Activated CD4-positive, alpha-beta T cell treated with anti-CD3 and anti-CD28 coated beads, Interleukin-2, amount 50 U/mL, for 48 hours (primary cell): ENCODE measurements at regions not wholly inside any gene's neighbourhood (a gene's known extent, or its start where the extent isn't known, plus 50 kb on each side); places are given as distances from the start of the nearest gene placed in this dataset.
"Not testable (repeated sequence)": the region's sequence is repeated elsewhere in the genome, so short reads cannot be mapped to it uniquely, and the experiment has no call there.

Experiments
- DNase-seq, 2 experiments: peaks; one replicate each; pipeline ENCODE4 v3.0.0-alpha.2; 2020

DNA sequence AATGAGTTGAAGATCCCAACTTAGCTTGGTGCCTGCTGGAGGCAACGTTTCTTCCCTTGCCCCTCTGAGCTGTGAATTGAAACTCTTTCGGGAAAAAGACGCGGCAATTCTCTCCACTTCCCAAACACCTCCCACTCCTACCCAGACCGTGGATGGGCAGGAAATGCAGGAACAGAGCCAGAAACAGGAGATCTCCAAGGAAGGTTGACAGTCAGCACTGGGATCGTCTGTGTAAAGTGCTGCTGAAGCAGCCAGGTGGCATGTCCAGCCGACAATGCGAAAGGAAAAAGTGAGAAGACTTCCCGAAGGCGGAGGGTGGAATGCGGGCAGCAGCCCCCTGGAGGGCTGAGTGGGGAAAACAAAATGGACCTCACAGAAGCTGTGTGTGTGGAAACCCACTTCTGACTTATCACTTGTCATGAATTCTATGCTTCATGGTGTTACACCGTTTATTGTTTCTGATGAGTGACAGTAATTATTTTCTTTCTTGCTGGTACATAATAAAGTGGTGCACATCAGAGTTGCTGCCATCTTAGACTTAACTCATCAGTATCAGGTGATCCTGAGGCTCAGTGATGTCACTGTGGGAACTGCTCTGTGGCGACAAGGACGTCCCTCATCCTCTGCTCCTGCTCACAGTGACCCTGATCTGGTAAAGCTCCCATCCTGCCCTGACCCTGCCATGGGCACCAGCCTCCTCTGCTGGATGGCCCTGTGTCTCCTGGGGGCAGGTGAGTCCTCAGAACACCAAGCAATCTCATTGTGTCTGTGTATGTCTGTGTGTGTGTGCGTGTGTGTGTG lies 220.5 kb upstream of the PRSS1 start:
- DNase-seq, result no peak

DNA sequence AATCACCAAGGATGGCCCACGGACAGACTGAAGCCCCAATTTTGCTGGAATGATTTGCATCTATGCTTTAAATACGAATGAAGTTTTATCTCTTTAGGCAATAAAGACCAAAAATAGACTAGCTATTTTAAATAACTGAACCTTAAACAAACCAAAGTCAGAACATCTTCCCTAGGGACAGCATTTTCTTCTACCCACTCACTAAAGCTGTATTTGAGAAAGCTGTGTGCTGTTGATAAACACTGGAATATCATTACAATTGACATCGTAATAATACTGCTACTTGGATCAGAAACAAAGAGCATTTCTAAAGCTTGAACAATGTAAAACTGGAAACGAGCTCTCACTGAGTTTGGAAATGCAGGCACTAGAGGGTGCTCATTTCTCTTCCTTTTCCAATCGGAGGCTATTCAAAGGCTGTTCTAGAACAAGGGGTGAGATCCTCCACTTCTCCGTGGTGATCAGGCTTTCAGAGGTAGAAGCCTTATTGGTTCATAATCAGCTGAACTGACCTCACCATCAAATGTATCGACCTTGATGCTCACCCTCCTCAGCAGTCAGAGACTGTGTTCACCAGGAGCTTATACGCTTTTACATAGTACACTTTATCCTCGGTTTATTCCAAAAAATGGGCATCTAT lies 225.3 kb upstream of the PRSS1 start:
- no peak for DNase-seq

DNA sequence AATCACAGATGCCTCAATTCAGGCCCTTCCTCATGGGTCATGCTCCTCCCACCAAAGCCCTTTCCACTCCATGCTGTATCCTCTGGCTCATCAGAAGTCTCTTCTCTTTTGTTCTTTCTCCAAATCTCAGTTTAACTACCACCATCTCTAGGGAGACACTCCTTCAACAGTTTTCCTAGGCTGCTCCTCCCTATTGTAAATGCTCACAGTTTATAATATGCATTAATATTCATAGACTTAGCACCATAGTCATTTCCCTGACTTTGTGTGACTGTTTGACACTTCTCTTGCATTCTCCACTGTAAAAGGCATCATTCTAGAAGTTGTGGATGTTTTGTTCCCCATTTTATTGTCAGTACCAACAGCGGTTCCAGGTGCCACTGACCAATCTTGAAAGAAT lies 226.5 kb upstream of the PRSS1 start:
- no peak for DNase-seq

DNA sequence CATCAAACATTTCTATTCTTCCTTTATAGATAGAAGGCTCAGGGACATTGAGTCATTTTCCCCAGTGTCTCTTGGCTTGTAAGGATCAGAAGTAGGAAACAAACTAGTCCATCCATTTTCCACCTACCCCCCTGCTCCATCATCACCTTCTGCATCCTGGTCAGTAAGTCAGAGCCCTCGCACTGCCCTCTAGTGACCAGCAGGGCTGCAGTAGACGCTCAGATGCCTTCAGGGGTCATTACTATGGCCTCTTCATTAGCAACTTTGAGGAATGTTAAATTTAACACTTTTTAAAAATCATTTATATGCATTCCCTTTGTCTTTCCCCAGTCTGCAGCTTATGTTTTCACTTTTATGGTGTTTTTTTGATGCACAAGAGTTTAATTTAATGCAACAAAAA lies 228.4 kb upstream of the PRSS1 start:
- not testable (repeated sequence) for DNase-seq

DNA sequence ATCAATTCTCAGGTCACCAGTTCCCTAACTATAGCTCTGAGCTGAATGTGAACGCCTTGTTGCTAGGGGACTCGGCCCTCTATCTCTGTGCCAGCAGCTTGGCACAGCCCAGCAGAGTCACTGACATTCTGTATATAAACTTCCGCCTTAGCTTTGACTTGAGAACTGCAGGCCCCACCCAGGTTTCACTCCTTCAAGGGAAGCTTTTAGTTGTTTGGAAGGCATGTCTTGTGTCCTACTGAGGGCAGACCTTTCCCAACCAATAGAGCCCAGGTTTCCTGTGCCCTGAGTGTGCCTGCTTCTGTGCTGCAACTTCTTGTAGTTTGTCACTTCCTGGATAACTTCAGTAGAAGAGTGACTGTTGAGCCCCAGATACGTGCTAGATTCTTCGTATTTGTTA lies 228.8 kb upstream of the PRSS1 start:
- DNase-seq, result not testable (repeated sequence)

DNA sequence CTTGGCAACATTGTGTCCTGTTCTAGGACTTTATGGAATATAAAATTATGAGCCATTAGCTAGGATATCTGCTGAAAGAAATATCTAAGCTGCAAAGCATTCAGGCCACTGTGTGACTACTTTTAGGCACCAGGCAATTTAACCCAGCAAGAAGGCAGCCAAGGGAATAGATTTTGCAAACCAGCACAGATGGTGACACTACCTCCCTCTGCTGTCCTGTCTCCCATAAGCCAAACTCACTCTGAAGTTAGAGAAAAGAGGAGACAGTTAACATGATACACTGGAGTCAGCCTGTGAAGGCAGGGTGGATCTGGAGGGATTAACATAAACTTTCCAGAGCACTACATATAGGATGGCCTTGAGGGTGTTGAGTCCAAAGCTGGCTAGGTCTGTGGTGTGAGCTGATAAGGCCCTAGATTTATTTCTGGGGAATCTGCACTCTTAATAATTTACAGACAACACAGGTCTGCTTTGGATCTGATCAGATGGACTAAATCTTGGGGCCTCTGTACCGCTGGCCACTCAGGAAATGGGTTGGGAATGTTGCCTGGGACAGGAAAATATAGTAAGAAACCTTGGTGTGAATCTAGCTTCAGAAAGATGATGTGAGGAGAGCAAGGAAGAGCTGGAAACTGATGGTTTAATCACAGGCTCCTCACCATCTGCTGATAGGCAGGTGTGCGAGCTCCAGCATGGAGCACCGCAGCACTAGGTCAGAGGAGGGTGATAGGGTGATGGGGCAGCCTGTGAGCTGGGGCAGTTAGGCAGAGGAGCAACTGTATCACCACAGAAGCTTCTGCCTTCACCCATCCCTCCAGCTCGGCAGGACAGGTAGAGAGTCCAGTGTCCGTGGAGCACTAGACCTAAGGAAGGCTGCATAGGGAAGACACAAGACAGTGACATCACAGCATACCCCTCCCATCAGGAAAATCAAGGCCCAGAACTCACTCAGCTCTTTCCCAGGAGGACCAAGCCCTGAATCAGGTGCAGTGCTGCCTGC lies 229.9 kb upstream of the PRSS1 start:
- no peak for DNase-seq

DNA sequence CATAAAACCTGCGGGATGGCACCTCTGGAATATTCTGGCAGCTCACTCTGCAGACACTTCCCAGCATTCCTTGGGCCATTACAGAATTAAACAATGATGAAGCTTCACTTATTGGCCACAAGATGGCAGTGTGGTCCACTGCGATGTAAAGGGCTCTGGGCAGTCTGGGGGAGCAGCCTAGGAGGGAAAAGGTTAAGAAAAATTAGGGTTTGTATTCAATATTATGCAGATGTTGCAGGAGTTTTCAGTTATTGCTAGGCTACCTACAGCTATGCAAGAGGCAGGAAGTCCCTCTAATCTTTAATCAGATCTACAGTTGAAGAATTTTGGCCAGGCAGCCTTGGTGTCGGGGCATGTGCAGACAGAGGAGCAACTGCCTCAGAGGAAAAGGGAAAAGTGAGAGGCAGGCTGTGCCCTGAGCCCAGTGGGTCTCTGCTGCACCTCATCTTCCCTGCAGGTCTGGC lies 233.2 kb upstream of the PRSS1 start:
- peak in 1 of 2 experiments; percentile 27 for DNase-seq

DNA sequence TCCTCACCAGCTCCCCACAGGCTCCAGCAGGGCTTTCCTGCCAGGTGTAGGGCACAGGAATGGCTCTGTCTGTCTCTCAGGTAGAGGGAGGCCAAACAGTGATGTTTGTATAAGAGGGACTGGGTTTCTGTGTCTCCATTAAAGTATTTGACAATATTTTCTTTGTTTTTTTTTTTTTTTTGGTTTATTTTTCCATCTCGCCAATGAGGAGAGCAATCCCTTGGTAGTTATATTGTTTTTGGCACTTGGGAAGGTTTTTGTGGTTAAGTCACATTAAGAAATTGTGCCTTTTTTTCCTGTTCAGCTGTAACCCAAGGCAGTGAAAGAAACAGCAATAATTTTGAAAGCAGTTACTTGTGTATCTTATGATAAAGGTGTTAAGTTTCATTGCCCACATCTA lies 234.6 kb upstream of the PRSS1 start:
- not testable (repeated sequence) for DNase-seq

DNA sequence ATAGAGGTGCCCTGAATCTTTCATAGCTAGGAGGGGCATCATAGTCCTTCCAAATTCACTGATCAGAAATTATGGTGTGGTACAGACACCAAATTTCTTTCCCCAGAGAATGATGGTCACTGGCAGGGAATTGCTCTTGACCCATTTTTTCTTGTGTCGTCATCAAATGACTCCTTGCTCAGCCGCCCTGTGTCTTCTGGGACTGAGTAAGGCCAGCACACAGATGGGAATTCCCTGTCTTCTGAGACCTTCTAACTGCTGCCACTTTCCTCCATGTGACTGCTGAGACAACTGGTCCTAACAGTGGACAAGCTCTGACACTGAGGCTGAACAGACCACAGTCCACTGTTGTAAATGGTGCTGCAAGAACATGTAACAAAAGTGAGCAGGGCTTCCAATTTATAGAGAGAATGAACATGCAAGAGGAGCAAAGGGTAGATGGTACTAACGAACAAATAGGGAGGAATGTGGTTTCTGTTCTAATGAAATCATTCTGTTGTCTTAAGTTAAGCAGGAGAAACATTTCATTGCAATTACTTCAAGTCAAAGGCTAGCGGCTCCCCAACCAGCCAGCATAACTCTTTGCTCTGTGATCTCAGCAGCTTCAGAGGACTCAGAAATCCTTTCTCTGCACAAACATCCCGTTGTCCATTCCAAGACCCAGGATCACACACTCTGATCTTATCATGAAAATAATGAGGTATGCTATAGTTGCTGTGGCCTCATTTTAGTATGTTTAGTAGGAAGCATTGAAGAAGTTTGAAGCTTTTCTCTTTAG lies 235.9 kb upstream of the PRSS1 start:
- DNase-seq, result no peak

DNA sequence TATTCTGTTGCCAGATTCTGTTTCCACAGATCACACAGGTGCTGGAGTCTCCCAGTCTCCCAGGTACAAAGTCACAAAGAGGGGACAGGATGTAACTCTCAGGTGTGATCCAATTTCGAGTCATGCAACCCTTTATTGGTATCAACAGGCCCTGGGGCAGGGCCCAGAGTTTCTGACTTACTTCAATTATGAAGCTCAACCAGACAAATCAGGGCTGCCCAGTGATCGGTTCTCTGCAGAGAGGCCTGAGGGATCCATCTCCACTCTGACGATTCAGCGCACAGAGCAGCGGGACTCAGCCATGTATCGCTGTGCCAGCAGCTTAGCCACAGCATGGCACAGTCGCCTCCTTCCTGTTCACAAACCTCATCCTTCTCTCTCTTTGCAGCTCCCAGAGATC lies 237.5 kb upstream of the PRSS1 start:
- DNase-seq, result no peak

DNA sequence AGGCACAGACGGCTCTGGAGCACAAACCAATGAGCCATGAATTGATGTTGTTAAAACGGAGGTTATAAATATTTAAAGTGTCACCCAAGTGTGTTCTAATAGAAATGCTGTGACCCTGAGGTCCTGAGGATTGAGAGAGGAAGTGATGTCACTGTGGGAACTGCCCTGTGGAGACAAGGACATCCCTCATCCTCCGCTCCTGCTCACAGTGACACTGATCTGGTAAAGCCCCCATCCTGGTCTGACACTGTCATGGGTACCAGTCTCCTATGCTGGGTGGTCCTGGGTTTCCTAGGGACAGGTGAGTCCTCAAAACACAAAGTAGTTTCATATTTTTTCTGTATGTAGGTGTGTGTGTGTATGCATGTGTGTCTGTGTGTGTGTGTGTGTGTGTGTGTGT lies 237.9 kb upstream of the PRSS1 start:
- no peak for DNase-seq

DNA sequence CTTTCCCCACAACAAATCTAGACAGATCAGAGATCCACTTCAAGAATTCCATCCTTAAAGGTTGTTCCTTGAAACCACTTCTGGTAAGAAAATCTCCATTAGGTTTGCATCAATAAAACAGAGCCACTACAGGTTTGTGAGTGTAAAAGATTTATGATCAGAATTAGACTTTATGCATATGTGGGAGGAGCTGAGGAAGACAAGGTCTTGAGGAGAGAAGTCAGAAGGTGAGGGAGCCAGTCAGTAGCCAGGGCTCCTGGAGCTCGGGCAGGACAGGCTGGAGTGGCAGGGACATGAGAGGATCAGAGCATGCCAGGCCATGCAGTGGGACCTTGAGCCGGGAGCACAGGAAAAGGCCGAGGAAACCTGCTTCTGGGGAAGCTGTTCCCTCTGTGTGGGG lies 240.0 kb upstream of the PRSS1 start:
- DNase-seq, result not testable (repeated sequence)

DNA sequence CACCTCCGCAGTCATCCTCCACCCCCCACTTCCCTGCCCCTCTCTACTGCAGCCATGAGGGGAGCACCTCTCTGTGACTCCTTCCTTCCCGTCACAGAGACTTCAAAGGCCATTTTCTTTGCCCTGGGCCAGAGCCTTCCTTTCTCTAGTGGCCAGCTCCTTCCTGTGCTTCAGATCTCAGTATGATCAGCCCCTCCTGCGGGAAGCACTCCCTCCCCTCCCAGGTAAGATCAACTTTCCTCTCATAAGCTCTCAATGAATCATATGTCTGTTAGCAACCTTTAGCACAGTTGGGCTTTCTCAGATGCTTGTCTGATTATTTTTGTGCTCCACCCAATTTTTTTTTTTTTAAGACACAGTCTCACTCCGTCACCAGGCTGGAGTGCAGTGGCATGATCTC lies 241.0 kb upstream of the PRSS1 start:
- no peak for DNase-seq

DNA sequence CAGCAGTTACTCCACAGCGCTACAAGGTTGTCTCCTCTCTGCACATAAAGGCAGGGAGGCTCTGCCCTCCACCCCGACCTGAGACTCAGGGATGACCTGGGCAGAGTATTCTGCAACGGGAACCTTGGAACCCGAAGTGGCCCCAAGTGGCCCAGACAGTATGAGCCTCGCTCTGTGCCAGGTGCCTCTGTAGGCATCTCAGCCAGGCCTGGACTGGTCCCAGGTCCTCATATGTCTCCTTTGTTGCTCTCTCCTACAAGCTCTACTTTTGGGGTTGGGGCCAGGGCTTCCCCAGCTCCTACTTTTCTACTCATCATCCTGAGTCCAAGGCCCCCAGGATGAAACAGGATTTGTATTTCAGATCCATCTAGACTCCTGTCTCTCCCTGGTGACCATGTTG lies 241.5 kb upstream of the PRSS1 start:
- DNase-seq, result no peak

DNA sequence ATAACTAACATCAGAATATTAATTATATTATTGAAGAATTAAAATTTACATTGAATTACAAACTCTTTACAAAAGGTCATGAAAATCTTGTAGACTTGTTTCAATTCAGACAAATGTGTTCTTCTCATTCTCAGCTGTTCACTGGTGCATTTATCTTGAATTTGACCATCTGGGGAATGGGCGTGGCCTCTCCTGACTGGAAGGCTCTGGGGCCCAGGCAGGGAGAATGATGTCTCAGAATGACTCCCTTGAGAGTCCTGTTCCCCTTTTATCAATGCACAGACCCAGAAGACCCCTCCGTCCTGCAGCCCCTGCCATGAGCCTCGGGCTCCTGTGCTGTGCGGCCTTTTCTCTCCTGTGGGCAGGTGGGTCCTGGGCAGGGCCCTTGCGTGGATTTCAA lies 242.2 kb upstream of the PRSS1 start:
- DNase-seq, result not testable (repeated sequence)

DNA sequence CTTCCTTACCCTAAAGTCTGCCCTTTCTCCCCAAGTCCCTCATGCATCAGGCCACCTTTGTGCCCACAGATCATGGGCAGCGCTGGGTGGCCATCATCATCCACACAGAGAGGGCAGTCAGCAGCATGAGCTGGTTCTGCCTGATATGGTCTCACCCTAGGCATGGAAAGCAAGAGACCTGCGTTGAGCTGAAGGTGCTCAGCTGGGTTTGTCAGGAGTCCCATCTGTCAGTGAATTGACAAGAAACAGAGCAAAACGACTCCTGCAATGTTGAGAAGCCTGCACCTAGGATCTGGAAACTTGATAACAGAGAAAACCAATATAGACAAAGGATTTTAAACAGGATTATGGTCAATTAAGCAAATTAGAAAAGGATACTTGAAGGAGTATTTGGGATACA lies 242.7 kb upstream of the PRSS1 start:
- no peak for DNase-seq

DNA sequence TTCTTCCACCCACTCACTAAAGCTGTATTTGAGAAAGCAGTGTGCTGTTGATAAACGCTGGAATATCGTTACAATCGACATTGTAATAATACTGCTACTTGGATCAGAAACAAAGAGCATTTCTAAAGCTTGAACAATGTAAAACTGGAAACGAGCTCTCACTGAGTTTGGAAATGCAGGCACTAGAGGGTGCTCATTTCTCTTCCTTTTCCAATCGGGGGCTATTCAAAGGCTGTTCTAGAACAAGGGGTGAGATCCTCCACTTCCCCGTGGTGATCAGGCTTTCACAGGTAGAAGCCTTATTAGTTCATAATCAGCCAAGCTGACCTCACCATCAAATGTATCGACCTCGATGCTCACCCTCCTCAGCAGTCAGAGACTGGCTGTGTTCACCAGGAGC lies 245.3 kb upstream of the PRSS1 start:
- DNase-seq, result not testable (repeated sequence)

DNA sequence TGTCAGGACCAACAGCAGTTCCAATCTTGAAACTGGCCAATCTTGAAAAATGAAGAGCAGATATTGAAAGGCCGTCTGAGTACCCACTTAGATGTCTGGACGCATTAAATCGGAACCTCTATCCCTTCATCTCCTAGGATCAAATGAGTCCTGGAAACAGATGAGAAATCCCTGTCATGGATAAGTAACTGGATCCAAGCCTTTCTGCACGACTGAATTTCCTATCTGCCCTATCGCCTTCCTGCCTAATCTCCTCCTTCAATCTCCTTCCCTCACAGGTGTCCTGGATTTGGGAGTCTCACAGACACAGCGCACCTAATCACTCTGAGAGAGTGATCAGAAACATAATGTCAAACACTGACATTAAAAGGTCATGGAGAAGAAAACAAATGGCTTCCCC lies 245.2 kb upstream of the PRSS58 start:
- DNase-seq, result no peak

DNA sequence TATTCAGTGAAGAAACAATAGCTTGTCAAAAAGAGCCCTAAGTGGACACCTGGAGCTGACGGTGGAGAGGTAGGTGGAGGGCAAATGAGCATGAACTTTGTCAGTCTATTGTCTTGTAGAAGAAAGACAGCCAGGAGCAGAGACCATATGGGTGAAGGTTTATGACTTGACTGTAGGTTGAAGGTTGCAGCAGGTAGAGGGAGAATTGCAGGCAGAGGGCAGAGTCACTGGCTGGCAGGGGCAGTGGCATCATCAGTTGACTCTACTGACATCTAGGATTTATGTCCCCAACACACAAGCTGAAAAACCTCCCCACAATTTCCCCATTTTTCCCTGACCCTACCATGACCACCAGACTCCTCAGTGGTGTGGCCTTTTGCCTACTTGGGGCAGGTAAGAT lies 243.6 kb upstream of the PRSS58 start:
- DNase-seq, result no peak

DNA sequence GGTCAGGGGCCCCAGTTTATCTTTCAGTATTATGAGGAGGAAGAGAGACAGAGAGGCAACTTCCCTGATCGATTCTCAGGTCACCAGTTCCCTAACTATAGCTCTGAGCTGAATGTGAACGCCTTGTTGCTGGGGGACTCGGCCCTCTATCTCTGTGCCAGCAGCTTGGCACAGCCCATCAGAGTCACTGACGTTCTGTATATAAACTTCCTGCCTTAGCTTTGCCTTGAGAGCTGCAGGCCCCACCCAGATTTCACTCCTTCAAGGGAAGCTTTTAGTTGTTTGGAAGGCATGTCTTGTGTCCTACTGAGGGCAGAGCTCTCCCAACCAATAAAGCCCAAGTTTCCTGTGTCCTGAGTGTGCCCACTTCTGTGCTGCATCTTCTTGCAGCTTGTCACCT lies 242.5 kb upstream of the PRSS58 start:
- no peak for DNase-seq

DNA sequence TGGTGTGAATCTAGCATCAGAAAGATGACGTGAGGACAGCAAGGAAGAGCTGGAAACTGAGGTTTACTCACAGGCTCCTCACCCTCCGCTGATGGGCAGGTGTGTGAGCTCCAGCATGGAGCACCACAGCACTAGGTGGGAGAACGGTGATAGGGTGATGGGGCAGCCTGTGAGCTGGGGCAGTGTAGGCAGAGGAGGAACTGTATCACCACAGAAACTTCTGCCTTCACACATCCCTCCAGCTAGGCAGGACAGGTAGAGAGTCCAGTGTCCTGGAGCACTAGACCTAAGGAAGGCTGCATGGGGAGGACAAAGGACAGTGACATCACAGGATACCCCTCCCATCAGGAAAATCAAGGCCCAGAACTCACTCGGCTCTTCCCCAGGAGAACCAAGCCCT lies 241.8 kb upstream of the PRSS58 start:
- no peak for DNase-seq

DNA sequence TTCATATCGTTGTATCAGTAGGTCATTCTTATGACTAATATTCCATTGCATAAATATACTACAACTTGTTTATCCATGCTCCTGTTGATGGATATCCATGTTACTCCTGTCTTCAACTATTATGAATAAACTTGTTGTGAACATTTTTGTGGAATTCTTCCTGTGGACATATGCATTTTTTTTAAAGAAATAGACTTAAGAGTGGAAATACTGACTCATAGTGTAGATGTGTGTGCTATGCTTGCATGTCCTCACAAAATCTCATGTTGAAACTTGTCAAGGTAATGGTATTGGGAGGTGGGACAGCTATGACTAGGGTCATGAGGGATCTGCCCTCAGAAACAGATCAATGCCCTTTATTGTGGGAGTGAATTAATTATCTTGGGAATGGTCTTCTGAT lies 240.5 kb upstream of the PRSS58 start:
- DNase-seq, result no peak
